Fibroblast of skin of back (primary cell): ENCODE measurements at regions not wholly inside any gene's neighbourhood (a gene's known extent, or its start where the extent isn't known, plus 50 kb on each side); places are given as distances from the start of the nearest gene placed in this dataset.
A peak's percentile ranks its signal among the peaks of the same experiment; 100 is the strongest.

Experiments used
- DNase-seq: peaks from one replicate; pipeline ENCODE4 v3.0.0-alpha.2; 2013

DNA sequence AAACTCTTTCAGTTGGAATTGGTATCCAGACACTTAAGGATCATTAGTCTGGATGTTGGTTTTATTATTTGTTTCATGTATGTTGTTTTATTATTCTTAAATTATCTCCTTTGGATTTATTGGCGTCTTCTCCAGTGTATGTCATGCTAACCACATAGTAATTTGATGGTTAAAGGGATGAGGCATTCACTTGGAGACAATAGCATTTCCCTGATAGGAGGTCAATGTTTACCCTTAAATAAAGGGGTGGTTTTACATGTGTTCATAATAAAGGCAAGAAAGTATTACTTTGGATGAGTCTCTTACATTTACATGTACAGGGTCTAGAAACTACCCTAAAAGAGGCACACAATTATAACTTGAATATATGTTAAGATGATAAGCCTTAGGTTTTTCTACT is 51.2 kb upstream of the RNF144B start:
- DNase-seq = no peak

DNA sequence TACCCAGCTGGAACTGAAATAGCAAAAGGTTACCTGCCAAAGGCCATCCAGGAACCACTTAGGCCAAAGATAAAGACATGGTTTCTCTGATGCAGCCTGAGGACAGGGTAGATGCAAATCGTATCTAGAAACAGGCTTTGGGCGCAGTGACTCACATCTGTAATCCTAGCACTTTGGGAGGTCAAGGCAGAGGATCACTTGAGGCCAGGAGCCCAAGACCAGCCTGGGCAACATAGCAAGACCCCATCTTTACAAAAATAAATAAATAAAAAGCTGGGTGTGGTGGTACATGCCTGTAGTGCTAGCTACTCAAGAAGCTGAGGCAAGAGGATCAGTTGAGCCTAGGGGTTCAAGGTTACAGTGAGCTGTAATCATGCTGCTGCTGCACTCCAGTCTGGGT is 52.9 kb upstream of the RNF144B start:
- no peak for DNase-seq

DNA sequence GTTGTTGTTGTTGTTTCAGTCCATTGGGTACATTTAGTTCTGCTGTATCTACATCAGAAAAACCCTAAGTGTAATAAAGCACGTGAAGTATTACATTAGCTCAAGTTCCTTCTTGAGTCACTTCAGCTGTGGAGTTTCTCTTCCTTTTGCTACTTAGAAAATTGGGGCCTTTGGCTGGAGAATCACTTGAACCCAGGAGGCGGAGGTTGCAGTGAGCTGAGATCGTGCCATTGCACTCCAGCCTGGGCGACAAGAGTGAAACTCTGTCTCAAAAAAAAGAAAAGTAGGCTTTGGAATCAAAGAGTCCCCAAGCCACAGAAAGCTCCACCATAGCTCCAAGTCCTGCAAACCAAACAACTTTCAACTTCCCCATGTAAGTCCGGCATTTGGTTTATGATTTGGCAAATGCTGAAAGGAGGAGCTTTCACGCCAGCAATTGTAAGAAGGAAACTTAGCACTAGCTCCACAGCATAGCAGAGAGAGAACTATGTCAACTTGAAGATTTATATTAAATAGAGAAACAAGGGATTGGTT is 56.5 kb upstream of the RNF144B start:
- DNase-seq = no peak

DNA sequence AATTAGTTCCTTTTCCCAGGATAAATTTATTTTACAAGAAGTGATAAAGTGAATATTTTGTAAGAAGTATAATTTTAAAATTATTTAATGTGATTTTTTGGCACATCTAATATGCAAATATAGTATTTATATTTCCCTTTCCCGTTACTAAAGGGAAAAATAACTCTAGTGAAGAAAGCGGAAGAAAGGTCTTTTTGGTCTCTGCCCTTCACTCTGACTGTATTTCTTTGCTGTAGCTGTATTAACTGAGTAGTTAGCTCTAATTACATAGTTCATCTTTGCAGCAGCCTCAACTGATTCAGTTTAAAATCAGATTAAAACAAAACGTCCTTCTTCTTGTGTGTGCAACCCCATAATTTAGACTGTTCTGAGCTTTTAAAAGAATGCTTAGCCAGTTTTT is 57.4 kb upstream of the RNF144B start:
- DNase-seq = no peak

DNA sequence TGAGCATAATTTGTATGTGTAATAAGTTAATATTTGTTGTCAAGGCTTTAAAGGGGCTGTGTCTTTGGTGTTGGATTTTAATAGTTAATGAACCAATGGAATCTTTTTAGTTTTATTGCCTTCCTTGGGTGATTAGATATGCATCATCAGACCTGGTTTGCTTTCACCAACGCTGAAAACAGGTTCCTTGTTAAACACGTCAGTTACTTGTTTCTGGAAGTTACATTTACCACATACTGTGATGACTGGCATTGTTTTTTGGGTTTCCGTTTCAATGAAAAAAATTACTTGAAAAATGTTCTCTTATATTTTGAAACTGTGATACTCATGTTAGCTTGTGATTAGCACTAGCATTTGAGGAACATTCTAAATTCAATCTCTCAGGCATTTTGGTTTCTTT is 58.6 kb upstream of the RNF144B start:
- no peak for DNase-seq

DNA sequence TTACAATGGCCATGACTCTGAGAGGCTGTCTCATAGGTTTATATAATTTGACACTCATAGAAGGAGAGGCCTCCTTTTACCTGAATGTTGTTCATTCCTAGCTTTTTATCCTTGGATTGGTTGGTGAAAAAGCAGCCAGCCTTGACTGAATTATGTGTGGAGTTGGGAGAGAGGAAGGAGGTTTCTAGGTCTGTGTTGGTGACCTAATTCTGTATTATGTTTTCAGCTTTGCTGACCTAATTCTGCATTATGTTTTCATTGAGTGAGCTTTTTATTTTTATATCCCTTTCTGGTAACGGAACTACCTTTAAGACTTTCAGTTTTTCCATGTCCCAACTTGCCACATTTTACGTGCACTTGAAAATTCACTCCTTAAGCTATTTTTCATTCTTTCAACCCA is 59.1 kb upstream of the RNF144B start:
- DNase-seq = no peak

DNA sequence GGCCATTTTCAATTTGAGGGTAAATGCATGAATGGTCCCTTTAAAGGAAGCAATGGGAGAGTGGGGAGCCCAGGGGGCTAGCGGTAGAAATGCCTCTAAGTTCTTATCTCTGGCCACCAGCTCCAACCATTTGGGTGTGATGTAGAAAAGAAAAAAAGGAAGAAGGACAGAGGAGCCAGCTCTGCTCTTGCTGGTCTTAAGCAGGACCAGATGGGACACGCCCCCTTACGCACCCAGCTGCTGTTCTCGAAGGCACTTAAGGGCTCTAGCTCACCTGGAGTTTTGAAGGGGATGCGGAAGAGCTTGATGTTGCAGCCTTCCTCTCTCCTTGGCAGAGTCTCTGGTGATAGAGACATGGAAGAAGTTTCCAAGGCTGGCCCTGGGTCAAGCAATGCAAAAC is 59.5 kb upstream of the RNF144B start:
- DNase-seq = no peak

DNA sequence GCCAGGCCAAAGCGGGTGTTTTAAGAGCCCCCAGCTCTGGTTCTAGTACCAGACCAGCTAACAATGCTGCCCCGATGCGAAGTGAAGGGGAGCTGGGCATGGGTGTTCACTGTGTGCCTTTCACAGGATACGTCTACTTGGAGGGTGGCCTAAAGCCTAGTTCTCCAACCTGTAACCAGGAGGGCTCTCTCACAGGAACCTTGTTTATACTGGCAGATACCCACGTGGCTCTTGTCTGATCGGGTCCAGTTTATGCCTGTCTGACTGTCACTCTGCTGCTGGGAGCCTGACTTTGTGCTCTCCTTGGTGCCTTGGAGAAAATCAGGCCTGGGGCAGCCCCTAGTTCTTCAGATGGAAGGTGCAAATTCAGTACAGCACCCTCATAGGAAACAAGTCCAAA is 60.2 kb upstream of the RNF144B start:
- no peak for DNase-seq

DNA sequence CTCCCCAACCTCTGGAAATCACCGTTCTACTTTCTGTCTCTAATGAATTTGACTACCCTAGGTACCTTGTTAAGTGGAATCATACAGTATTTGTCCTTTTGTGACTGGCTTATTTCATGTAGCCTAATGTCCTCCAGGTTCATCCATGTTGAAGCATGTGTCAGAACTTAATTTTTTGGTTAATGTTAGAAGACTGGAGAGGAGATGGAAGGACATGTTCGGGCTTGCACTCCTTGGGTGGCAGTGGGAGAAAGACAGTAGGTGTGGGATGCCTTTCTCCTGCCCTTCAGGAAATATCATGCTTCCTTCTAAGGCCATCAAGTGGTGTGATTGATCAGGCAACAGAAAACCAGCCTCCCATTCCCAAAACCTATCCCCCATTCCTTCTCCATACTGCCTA is 61.1 kb upstream of the RNF144B start:
- DNase-seq = no peak

DNA sequence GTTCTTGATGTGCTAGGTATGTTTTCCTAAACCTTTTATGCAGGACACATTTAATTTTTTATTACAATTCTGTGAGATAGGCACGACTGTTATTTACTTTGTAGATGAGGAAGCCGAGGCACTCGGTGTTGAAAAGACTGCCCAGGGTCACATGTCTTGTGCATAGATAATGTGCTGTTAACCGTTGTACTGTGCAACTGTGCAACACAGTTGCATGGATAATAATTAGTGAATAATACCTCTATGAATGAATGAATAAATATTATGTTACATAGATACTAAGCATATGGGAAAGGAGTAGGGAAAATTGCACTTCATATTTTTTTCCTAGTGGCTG is 60.3 kb upstream of the DEK start:
- DNase-seq = no peak

DNA sequence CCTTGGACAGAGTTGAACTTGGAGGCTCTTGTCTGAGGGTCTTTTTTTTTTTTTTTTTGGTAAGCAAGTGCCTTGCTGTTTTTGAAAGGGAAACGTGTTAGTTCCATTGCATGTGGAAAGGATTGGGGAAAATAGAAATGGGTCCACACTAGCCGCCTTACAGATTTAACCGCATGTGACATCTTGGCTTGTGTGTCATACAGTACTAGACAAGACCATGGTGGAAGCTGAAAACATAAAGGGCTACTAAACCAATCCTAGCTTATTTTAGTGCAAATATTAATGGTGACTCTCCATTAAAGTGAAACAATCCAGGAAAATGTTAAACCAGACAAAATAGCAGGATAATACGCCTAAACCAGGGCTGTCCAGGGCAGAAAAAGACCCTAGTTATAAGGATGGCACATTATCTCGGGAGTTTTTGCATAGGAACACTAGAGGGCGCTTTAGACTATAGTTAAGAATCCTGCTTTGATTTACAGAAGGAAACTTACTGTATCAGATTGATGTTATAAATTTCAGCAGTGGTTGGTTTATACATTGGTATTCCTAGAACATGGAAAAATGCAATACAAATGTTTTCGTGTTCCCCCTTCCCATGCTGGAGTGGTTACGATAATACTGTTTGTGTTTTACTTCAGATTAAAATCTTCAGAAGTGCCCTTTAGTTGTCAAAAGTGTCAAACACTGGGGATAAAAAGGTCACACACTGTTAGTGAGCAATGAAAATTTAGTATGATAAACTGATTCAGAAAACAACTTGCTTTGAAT is 59.8 kb upstream of the DEK start:
- DNase-seq = peak; percentile 54

DNA sequence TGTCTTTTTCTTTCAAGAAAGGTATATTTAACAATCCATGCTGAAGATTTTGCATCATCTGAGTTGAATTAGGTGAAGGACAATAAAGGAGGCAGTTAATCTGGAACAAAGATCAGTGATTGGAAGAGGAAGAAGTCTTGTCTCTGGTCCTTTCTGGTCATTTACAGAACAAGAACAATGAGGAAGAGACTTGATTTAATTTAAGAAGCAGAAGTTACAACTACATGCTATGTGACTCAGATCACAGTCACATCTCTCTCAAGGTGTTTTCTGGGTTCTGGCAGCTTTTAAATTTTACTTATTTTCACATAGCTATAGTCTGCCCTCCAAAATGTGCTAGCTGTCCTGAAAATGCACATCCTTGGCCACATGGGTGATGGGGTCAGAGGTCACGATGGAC is 53.5 kb upstream of the DEK start:
- no peak for DNase-seq

DNA sequence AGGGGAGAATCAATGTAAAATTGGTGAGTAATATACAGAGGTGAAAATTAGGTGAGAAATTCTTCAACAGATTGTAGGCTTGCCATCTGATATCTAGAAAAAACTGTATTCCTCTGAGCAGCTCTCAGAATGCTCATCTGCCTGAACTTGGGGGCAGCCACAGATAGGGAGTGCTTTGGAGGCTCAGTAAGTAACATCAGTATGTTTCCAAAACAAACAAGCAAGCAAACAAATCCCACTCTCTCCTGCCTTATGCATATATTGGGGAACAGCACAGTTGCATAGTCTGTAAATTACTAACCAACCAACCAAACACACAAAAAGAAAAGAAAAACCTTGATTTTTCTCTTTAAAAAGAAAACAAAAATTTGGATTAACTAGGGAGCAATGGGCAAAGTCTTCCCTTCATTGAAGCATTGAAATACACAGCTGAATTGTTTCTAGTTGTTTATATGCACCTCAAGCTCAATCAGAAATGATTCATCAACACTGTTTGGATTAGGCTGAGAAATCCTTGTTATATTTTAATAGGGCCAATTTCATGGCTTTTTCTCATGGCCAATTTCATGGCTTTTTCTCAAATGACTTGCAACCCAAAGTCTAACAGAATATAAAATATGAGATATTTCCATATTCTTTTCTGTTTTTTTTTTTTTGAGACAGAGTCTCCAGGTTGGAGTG is 50.1 kb upstream of the DEK start:
- no peak for DNase-seq
